Activated CD4-positive, alpha-beta T cell treated with anti-CD3 and anti-CD28 coated beads for 1 hour (primary cell): ENCODE measurements at regions not wholly inside any gene's neighbourhood (a gene's known extent, or its start where the extent isn't known, plus 50 kb on each side); places are given as distances from the start of the nearest gene placed in this dataset.
"Not testable (repeated sequence)": the region's sequence is repeated elsewhere in the genome, so short reads cannot be mapped to it uniquely, and the experiment has no call there.

ENCODE experiments used
- DNase-seq: peaks from one replicate; pipeline ENCODE4 v3.0.0-alpha.2; 2020

- no peak for DNase-seq
Measured at GRCh38 chr5:40346901-40347300, 332.8 kb upstream of the PTGER4 start.

GRCh38 chr5:40338434-40338833, 341.3 kb upstream of the PTGER4 start:
- DNase-seq: not testable (repeated sequence)

GRCh38 chr5:40334242-40334635, 345.5 kb upstream of the PTGER4 start:
- no peak for DNase-seq

- no peak for DNase-seq
Measured at GRCh38 chr5:40333459-40334241, 346.1 kb upstream of the PTGER4 start.

- DNase-seq: no peak
Measured at GRCh38 chr5:40332970-40333369, 346.7 kb upstream of the PTGER4 start.

GRCh38 chr5:40331616-40332015, 348.1 kb upstream of the PTGER4 start:
- no peak for DNase-seq

GRCh38 chr5:40321514-40321913, 358.2 kb upstream of the PTGER4 start:
- no peak for DNase-seq

GRCh38 chr5:40318395-40318794, 361.3 kb upstream of the PTGER4 start:
- no peak for DNase-seq

- no peak for DNase-seq
Measured at GRCh38 chr5:40317023-40317422, 362.7 kb upstream of the PTGER4 start.

GRCh38 chr5:40315126-40315525, 364.6 kb upstream of the PTGER4 start:
- no peak for DNase-seq

GRCh38 chr5:40314275-40314674, 365.4 kb upstream of the PTGER4 start:
- no peak for DNase-seq

- DNase-seq: no peak
Measured at GRCh38 chr5:40312205-40312604, 367.5 kb upstream of the PTGER4 start.

- no peak for DNase-seq
Measured at GRCh38 chr5:40309851-40310250, 369.9 kb upstream of the PTGER4 start.

GRCh38 chr5:40308867-40309266, 370.8 kb upstream of the PTGER4 start:
- DNase-seq: no peak

- DNase-seq: no peak
Measured at GRCh38 chr5:40307920-40308319, 371.8 kb upstream of the PTGER4 start.

- DNase-seq: no peak
Measured at GRCh38 chr5:40306869-40307487, 372.7 kb upstream of the PTGER4 start.

- no peak for DNase-seq
Measured at GRCh38 chr5:40292006-40292405, 387.7 kb upstream of the PTGER4 start.

- DNase-seq: no peak
Measured at GRCh38 chr5:40291338-40291737, 388.4 kb upstream of the PTGER4 start.

- no peak for DNase-seq
Measured at GRCh38 chr5:40288800-40289485, 390.8 kb upstream of the PTGER4 start.

- no peak for DNase-seq
Measured at GRCh38 chr5:40284863-40285262, 394.9 kb upstream of the PTGER4 start.

- DNase-seq: no peak
Measured at GRCh38 chr5:40278881-40279280, 400.8 kb upstream of the PTGER4 start.

GRCh38 chr5:40277161-40277906, 402.4 kb upstream of the PTGER4 start:
- no peak for DNase-seq

- no peak for DNase-seq
Measured at GRCh38 chr5:40276426-40277102, 403.2 kb upstream of the PTGER4 start.
